H1 (cell line): ENCODE measurements at regions not wholly inside any gene's neighbourhood (a gene's known extent, or its start where the extent isn't known, plus 50 kb on each side); places are given as distances from the start of the nearest gene placed in this dataset.

ENCODE experiments used
- CTCF ChIA-PET: fragments of 300-600 bp; sonication (Branson Sonifier 250); formaldehyde crosslinking; loops from one replicate; lab custom pipeline; 2021; ENCODE audit not compliant: partially characterized antibody; lab: Charles Lee
- POLR2A ChIA-PET: fragments of 300-600 bp; sonication (Branson Sonifier 250); formaldehyde crosslinking; loops from one replicate; lab custom pipeline; 2021; ENCODE audit warnings: inconsistent platforms; ENCODE audit not compliant: partially characterized antibody; lab: Charles Lee
- DNase-seq, 2 experiments: peaks; one replicate each; pipeline versions ENCODE4 v3.0.0 to v3.0.0-alpha.2; 2010 to 2022; ENCODE audit warnings: low spot score in 2 of 2, low read depth in 1 of 2, mixed read lengths in 1 of 2
- FAIRE-seq: peaks from 2 replicates; lab custom pipeline; 2011; peaks lifted over from hg19 to GRCh38; lab: Jason Lieb, UNC
- H2AFZ ChIP-seq: 2 replicates; pipeline ENCODE4 v1.8.1; 2012; ENCODE audit warnings: low read length, inconsistent platforms
- H2AK5ac ChIP-seq: 2 replicates; pipeline ENCODE4 v1.6.1; 2013; ENCODE audit warnings: low read depth, low read length
- H2BK120ac ChIP-seq: replicated peaks from 2 replicates; pipeline ENCODE3; 2013; ENCODE audit warnings: low read depth, low read length, inconsistent platforms
- H2BK12ac ChIP-seq: 2 replicates; pipeline ENCODE4 v1.6.1; 2013; ENCODE audit warnings: low read depth, low read length
- H2BK15ac ChIP-seq: 2 replicates; pipeline ENCODE4 v1.6.1; 2013; ENCODE audit warnings: low read length
- H2BK20ac ChIP-seq: 2 replicates; pipeline ENCODE4 v1.6.1; 2013; ENCODE audit warnings: low read length
- H2BK5ac ChIP-seq: 2 replicates; pipeline ENCODE4 v1.6.1; 2013; ENCODE audit warnings: low read depth, low read length
- H3K14ac ChIP-seq: 2 replicates; pipeline ENCODE4 v1.6.1; 2013; ENCODE audit warnings: inconsistent platforms; ENCODE audit not compliant: insufficient read length
- H3K18ac ChIP-seq: 2 replicates; pipeline ENCODE4 v1.6.1; 2013; ENCODE audit warnings: low read length; ENCODE audit errors: extremely low read depth
- H3K23ac ChIP-seq: 2 replicates; pipeline ENCODE4 v1.6.1; 2013; ENCODE audit warnings: inconsistent platforms; ENCODE audit not compliant: insufficient read length
- H3K23me2 ChIP-seq: 2 replicates; pipeline ENCODE4 v1.6.1; 2013; ENCODE audit warnings: low read depth, low read length
- H3K27ac ChIP-seq: 2 replicates; pipeline ENCODE4 v1.6.1; 2011; ENCODE audit warnings: low read depth, low read length, inconsistent platforms
- H3K27me3 ChIP-seq, 4 experiments: replicated peaks in 1 of 4; 1 replicate in 1 of 4; 2 replicates in 3 of 4; pipeline versions ENCODE4 v1.6.1 to v1.8.1; 2011 to 2013; ENCODE audit warnings: low read length in 3 of 4, mild to moderate bottlenecking in 3 of 4, inconsistent platforms in 2 of 4, mixed read lengths in 2 of 4, moderate library complexity in 1 of 4; ENCODE audit not compliant: control insufficient read depth in 3 of 4, insufficient read depth in 3 of 4; ENCODE audit errors: extremely low read depth in 1 of 4
- H3K36me3 ChIP-seq, 4 experiments: 2 replicates each; pipeline versions ENCODE4 v1.6.1 to v1.8.1; 2011 to 2013; ENCODE audit warnings: mild to moderate bottlenecking in 4 of 4, low read length in 3 of 4, moderate library complexity in 2 of 4, control low read depth in 1 of 4, inconsistent platforms in 1 of 4; ENCODE audit not compliant: insufficient read depth in 4 of 4, control insufficient read depth in 2 of 4
- H3K4ac ChIP-seq: replicated peaks from 2 replicates; pipeline ENCODE3; 2013; ENCODE audit warnings: low read length, low read depth, mixed read lengths, inconsistent platforms; ENCODE audit not compliant: insufficient read length
- H3K4me1 ChIP-seq, 4 experiments: replicated peaks in 1 of 4; 1 replicate in 1 of 4; 2 replicates in 3 of 4; pipeline versions ENCODE4 v1.6.1 to v1.8.1; 2011 to 2013; ENCODE audit warnings: low read length in 3 of 4, inconsistent platforms in 2 of 4, mixed read lengths in 1 of 4; ENCODE audit not compliant: insufficient read depth in 4 of 4, control insufficient read depth in 3 of 4
- H3K4me2 ChIP-seq, 2 experiments: 2 replicates each; pipeline versions ENCODE4 v1.6.1 to v1.8.1; 2011 to 2013; ENCODE audit warnings: low read depth in 2 of 2, low read length in 2 of 2, control low read depth in 1 of 2, inconsistent platforms in 1 of 2, mild to moderate bottlenecking in 1 of 2; ENCODE audit not compliant: insufficient read depth in 1 of 2
- H3K4me3 ChIP-seq, 4 experiments: fragments of 200-600, 300-600 bp in 1 of 4; sonication (generic), shearing (Covaris generic), sonication (Bioruptor Twin) in 1 of 4; 2 replicates each; pipeline versions ENCODE4 v1.5.1 to v1.8.1; 2011 to 2016; ENCODE audit warnings: low read length in 4 of 4, low read depth in 3 of 4, control low read depth in 2 of 4, inconsistent platforms in 2 of 4, mild to moderate bottlenecking in 2 of 4, mixed read lengths in 1 of 4, moderate library complexity in 1 of 4; ENCODE audit not compliant: insufficient read depth in 2 of 4; ENCODE audit errors: extremely low read depth in 1 of 4
- H3K56ac ChIP-seq: replicated peaks from 2 replicates; pipeline ENCODE3; 2013; ENCODE audit warnings: low read depth, mild to moderate bottlenecking, mixed read lengths, low read length, inconsistent platforms; ENCODE audit not compliant: insufficient read length
- H3K79me1 ChIP-seq: 2 replicates; pipeline ENCODE4 v1.6.1; 2013; ENCODE audit warnings: low read depth, low read length, control low read depth
- H3K79me2 ChIP-seq, 2 experiments: 2 replicates each; pipeline versions ENCODE4 v1.6.1 to v1.8.1; 2012 to 2013; ENCODE audit warnings: low read length in 2 of 2, mild to moderate bottlenecking in 2 of 2, inconsistent platforms in 1 of 2; ENCODE audit not compliant: insufficient read depth in 2 of 2, control insufficient read depth in 1 of 2
- H3K9ac ChIP-seq, 4 experiments: replicated peaks in 1 of 4; 1 replicate in 1 of 4; 2 replicates in 3 of 4; pipeline versions ENCODE4 v1.6.1 to v1.8.1; 2011 to 2013; ENCODE audit warnings: low read depth in 3 of 4, low read length in 3 of 4, control low read depth in 2 of 4, mild to moderate bottlenecking in 2 of 4, moderate library complexity in 2 of 4, inconsistent platforms in 1 of 4; ENCODE audit errors: extremely low read depth in 1 of 4
- H3K9me3 ChIP-seq, 2 experiments: 2 replicates each; pipeline versions ENCODE4 v1.6.1 to v1.8.1; 2012 to 2013; ENCODE audit warnings: mild to moderate bottlenecking in 2 of 2, moderate library complexity in 2 of 2, control low read depth in 1 of 2, inconsistent platforms in 1 of 2, low read depth in 1 of 2, low read length in 1 of 2, mixed read lengths in 1 of 2; ENCODE audit not compliant: insufficient read depth in 2 of 2
- H4K20me1 ChIP-seq, 2 experiments: replicated peaks in 1 of 2; 2 replicates each; pipeline versions ENCODE3 to v1.8.1; 2011 to 2013; ENCODE audit warnings: inconsistent platforms in 2 of 2, low read length in 2 of 2, mild to moderate bottlenecking in 1 of 2; ENCODE audit not compliant: insufficient read depth in 2 of 2, control insufficient read depth in 1 of 2
- H4K5ac ChIP-seq: 2 replicates; pipeline ENCODE4 v1.6.1; 2013; ENCODE audit warnings: low read length, low read depth, mixed read lengths, inconsistent platforms; ENCODE audit not compliant: insufficient read length
- H4K8ac ChIP-seq: 2 replicates; pipeline ENCODE4 v1.8.0; 2013; ENCODE audit warnings: mild to moderate bottlenecking, moderate library complexity, low read length, inconsistent platforms; ENCODE audit not compliant: insufficient read depth; ENCODE audit errors: extremely low read depth
- H4K91ac ChIP-seq: replicated peaks from 2 replicates; pipeline ENCODE3; 2013; ENCODE audit warnings: low read length, mixed read lengths, inconsistent platforms; ENCODE audit not compliant: insufficient read length
- BRCA1 ChIP-seq: IDR thresholded peaks from 2 replicates; pipeline ENCODE4 v1.6.1; 2012; ENCODE audit warnings: low read depth, low read length, improper control_type of control experiment
- CHD2 ChIP-seq: IDR thresholded peaks from 2 replicates; pipeline ENCODE4 v1.6.1; 2012; ENCODE audit warnings: low read length, improper control_type of control experiment
- POU5F1 ChIP-seq: IDR thresholded peaks from 2 replicates; pipeline ENCODE4 v1.6.1; 2011; ENCODE audit warnings: low read depth, mild to moderate bottlenecking, low read length, moderate library complexity
- SIN3A ChIP-seq, 2 experiments: IDR thresholded peaks in 1 of 2; conservative IDR thresholded peaks in 1 of 2; 2 replicates each; pipeline ENCODE4 v1.6.1; 2011 to 2012; ENCODE audit warnings: low read length in 2 of 2, improper control_type of control experiment in 1 of 2, low read depth in 1 of 2, mild to moderate bottlenecking in 1 of 2
- WGBS, 2 experiments: shearing (Covaris generic) in 1 of 2; methylation state at CpG; one replicate each; pipeline versions ENCODE4 v1.1.6 to v1.1.7; 2013 to 2015; ENCODE audit warnings: low lambda C conversion rate in 2 of 2, mixed read lengths in 2 of 2, inconsistent platforms in 1 of 2, low coverage in 1 of 2, missing lambda C conversion rate in 1 of 2; ENCODE audit not compliant: insufficient replicate concordance in 2 of 2, insufficient coverage in 1 of 2, insufficient read length in 1 of 2; ENCODE audit errors: extremely low coverage in 1 of 2, missing lambda C conversion rate in 1 of 2; 5-methylcytosine and 5-hydroxymethylcytosine counted together

DNA sequence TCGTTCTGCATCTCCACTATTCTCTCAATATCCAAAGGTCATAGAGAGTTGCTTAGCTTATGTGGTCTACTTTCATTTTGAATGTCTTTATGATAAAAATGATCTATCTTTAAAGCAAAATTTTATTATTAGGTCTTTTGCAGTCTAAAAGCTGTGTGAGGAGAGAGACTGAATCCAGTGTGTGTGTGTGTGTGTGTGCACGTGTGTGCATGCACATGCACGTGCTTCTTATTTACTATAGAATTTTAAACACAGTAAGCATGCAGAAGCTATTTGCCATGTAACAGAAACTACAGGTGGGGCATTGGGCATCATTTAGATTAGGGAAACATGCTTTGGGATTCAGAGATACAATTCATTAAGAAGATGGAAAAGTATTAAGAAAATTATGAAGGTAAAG is 136.0 kb upstream of the SPRY2 start:
- Histone ChIP-seq H3K27me3 (no peaks in the 10 kb centered on the region), H3K79me1 (no peaks in the 10 kb centered on the region), H2BK12ac (no peak overlapping the region), H2AFZ (no peak overlapping the region), H2BK5ac (no peak overlapping the region), H4K5ac (no peak overlapping the region), H3K4ac (no peak overlapping the region), H3K18ac (no peak overlapping the region), H4K8ac (no peak overlapping the region), H3K27ac (no peak overlapping the region), H4K20me1 (no peaks in the 10 kb centered on the region), H3K56ac (no peak overlapping the region), H3K23ac (no peak overlapping the region), H3K79me2 (no peaks in the 10 kb centered on the region), H2BK20ac (no peak overlapping the region), H3K4me2 (no peak overlapping the region), H2BK15ac (no peak overlapping the region), H4K91ac (no peak overlapping the region), H3K14ac (no peak overlapping the region), H3K36me3 (no peaks in the 10 kb centered on the region), H3K9ac (no peak overlapping the region), H3K9me3 (no peaks in the 10 kb centered on the region), H3K23me2 (no peaks in the 10 kb centered on the region), H3K4me3 (no peak overlapping the region), H2AK5ac (no peak overlapping the region), H3K4me1 (no peaks in the 10 kb centered on the region), H2BK120ac (no peak overlapping the region)
- TF ChIP-seq POU5F1: no peak
- TF ChIP-seq BRCA1: no peak
- no peak for TF ChIP-seq SIN3A (conservative IDR thresholded peaks at IDR 0.05 in 1 of 2, IDR thresholded peaks at IDR 0.05 in 1 of 2; ENCODE audit: low read depth in 1 of 2, low read length in 2 of 2)
- TF ChIP-seq CHD2: no peak
- ChIA-PET CTCF (interaction anchor here (1.6 to 2.2 kb wide), 2 partner anchors 22 to 540 kb away, joined by 3 to 5 read pairs; no protein-coding TSS in a partner anchor), POLR2A (no interaction called here)
- no peak for DNase-seq
- 90% methylated on average over 3 of the region's 3 CpGs; no CpG with 5 or more reads in 1 of the 2 experiments for WGBS, 2 experiments
- FAIRE-seq: no peak
